Lower leg skin (tissue), 4 donors: ENCODE measurements at regions not wholly inside any gene's neighbourhood (a gene's known extent, or its start where the extent isn't known, plus 50 kb on each side); places are given as distances from the start of the nearest gene placed in this dataset.

Experiments
- DNase-seq, 2 donors: peaks; one replicate each; pipeline ENCODE4 v3.0.0-alpha.2; 2019; ENCODE audit warnings: low spot score in 2 of 2
- H3K4me3 ChIP-seq: fragments of 200-600 bp; sonication (generic); 2 replicates; pipeline ENCODE4 v1.5.1; 2017; ENCODE audit warnings: mild to moderate bottlenecking, low read depth; ENCODE audit not compliant: poor library complexity, severe bottlenecking
- POLR2A ChIP-seq, 2 donors: fragments of 450-650 bp; IDR thresholded peaks; one replicate each; pipeline ENCODE4 v1.6.1; 2016 to 2017; ENCODE audit warnings: antibody characterized with exemption in 2 of 2, mild to moderate bottlenecking in 1 of 2, moderate library complexity in 1 of 2
- WGBS, 2 donors: methylation state at CpG; one replicate each; pipeline ENCODE4 v1.1.5; 2018; 5-methylcytosine and 5-hydroxymethylcytosine counted together
- intact Hi-C: fragments of 100-400 bp; cut with DNase I; formaldehyde crosslinking; loops from one replicate; pipeline ENCODE4 v1.15.0; 2023; ENCODE audit warnings: low total_unique reads
- TF ChIP-seq, protein P1 (sequence below), 3 donors: fragments of 450-650 bp; IDR thresholded peaks; one replicate each; pipeline ENCODE4 v1.5.1; 2016; ENCODE audit warnings: antibody characterized with exemption in 3 of 3, mild to moderate bottlenecking in 3 of 3, moderate library complexity in 2 of 3

- no peak for DNase-seq
- H3K4me3 ChIP-seq: no peak overlapping the region
- TF ChIP-seq, protein P1, sequence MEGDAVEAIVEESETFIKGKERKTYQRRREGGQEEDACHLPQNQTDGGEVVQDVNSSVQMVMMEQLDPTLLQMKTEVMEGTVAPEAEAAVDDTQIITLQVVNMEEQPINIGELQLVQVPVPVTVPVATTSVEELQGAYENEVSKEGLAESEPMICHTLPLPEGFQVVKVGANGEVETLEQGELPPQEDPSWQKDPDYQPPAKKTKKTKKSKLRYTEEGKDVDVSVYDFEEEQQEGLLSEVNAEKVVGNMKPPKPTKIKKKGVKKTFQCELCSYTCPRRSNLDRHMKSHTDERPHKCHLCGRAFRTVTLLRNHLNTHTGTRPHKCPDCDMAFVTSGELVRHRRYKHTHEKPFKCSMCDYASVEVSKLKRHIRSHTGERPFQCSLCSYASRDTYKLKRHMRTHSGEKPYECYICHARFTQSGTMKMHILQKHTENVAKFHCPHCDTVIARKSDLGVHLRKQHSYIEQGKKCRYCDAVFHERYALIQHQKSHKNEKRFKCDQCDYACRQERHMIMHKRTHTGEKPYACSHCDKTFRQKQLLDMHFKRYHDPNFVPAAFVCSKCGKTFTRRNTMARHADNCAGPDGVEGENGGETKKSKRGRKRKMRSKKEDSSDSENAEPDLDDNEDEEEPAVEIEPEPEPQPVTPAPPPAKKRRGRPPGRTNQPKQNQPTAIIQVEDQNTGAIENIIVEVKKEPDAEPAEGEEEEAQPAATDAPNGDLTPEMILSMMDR (IDR thresholded peaks at IDR 0.05): no peak
- TF ChIP-seq POLR2A (IDR thresholded peaks at IDR 0.05): no peak
- intact Hi-C loops: no loop called here
- WGBS, 2 donors: 30 to 38% methylated on average over 7 of the region's 7 CpGs
These were observed 327.0 kb downstream of the BMP2 start for GRCh38 chr20:7094438-7094997.

GRCh38 chr20:7106910-7107309 is 339.4 kb downstream of the BMP2 start:
- no peak for DNase-seq
- intact Hi-C loops: no loop called here
- TF ChIP-seq, protein P1 (IDR thresholded peaks at IDR 0.05): no peak
- TF ChIP-seq POLR2A (IDR thresholded peaks at IDR 0.05): no peak
- no peak overlapping the region for H3K4me3 ChIP-seq
- WGBS, 2 donors: 84 to 88% methylated on average over 4 of the region's 4 CpGs

GRCh38 chr20:7108929-7109328 is 341.4 kb downstream of the BMP2 start:
- no peak overlapping the region for H3K4me3 ChIP-seq
- intact Hi-C loops: no loop called here
- DNase-seq: no peak
- WGBS, 2 donors: 88 to 90% methylated on average over 2 of the region's 2 CpGs
- no peak for TF ChIP-seq POLR2A (IDR thresholded peaks at IDR 0.05)
- TF ChIP-seq, protein P1 (IDR thresholded peaks at IDR 0.05): no peak

DNA sequence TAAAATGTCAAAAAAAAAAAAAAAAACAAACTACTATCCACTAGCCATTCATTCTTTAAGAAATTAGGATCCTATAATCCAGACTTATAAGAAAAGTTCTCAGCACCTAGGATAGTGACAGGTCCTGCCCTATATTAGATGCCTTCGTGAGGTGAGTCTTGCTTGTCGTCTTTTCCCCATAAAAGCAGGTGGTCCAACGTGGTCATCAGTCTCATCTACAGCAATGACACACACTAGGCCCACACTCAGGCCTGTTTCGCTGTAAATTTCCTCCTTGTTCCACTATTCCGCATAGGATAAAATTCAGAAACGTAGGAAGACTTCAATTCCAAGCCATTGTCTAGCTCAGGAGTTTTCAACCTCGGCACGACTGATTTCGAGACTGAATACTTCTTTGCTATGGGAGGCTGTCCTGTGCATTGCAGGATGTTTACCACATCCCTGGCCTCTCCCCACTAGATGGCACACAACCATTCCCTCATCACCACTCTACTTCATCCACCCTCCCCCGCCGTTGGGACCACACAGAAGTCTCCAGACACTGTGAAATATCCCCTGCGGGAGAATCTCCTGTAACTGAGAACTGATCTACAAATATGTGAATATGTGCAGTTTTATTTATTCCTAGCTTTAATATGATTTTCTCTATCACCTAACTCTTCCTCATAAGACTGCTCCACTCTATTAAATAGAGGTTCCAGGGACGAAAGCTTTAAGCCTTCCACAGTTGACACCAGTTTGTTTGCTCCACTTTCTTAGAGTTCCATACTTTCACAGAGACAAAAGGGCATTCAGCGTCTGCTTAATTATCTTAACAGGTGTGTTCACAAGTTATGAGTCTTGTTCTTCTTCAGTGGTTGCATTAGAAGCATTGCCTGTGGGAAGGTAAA is 346.3 kb downstream of the BMP2 start:
- H3K4me3 ChIP-seq: no peak overlapping the region
- no peak for DNase-seq
- TF ChIP-seq, protein P1 (IDR thresholded peaks at IDR 0.05): no peak
- 47 to 55% methylated on average over 14 of the region's 14 CpGs for WGBS, 2 donors
- intact Hi-C loops: no loop called here

DNA sequence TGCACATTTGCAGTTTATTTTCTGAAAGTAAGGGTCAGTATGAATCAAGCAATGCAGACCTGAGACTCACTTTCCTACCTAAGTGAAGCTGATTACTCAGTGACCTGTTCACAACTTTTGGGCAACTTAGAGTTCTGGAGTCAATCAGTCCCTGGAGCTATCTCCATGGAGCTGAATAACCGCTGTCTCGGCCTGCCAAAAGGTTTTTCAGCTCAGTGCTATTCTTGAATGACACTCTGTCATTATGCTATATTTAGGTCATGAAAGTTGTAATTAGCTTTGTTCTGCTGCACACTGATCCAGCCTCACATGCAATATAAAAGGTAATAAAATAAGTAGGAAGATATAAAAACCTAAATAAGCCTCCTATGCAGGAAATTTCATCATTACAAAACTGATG is 356.0 kb downstream of the BMP2 start:
- intact Hi-C loops: no loop called here
- WGBS, 2 donors: 45 to 52% methylated on average over 2 of the region's 2 CpGs
- DNase-seq: no peak
- no peak overlapping the region for H3K4me3 ChIP-seq
- TF ChIP-seq, protein P1 (IDR thresholded peaks at IDR 0.05): no peak
- TF ChIP-seq POLR2A (IDR thresholded peaks at IDR 0.05): no peak
